HG02759 (cell line): ENCODE measurements at regions not wholly inside any gene's neighbourhood (a gene's known extent, or its start where the extent isn't known, plus 50 kb on each side); places are given as distances from the start of the nearest gene placed in this dataset.
"Not testable (repeated sequence)": the region's sequence is repeated elsewhere in the genome, so short reads cannot be mapped to it uniquely, and the experiment has no call there.

Experiments used
- ATAC-seq: cut with Tn5 transposase; IDR thresholded peaks from one replicate; pipeline ENCODE4 v1.9.1; 2021; ENCODE audit warnings: mild to moderate bottlenecking, moderate library complexity; ENCODE audit not compliant: unreplicated experiment

- no peak for ATAC-seq
These were observed 118.2 kb upstream of the IL15 start for GRCh38 chr4:141518222-141518621.

GRCh38 chr4:141524116-141524515 lies 112.3 kb upstream of the IL15 start:
- ATAC-seq = no peak

GRCh38 chr4:141524841-141525240 lies 111.5 kb upstream of the IL15 start:
- ATAC-seq = no peak

- ATAC-seq = no peak
These were observed 105.8 kb upstream of the IL15 start for GRCh38 chr4:141530627-141531026.

GRCh38 chr4:141534985-141535384 lies 101.4 kb upstream of the IL15 start:
- ATAC-seq = no peak

- ATAC-seq = no peak
These were observed 98.4 kb upstream of the IL15 start for GRCh38 chr4:141538001-141538400.

- ATAC-seq = no peak
These were observed 95.7 kb upstream of the IL15 start for GRCh38 chr4:141540643-141541042.

- no peak for ATAC-seq
These were observed 94.5 kb upstream of the IL15 start for GRCh38 chr4:141541851-141542250.

GRCh38 chr4:141543176-141543575 lies 93.2 kb upstream of the IL15 start:
- no peak for ATAC-seq

- no peak for ATAC-seq
These were observed 92.7 kb upstream of the IL15 start for GRCh38 chr4:141543706-141544105.

- no peak for ATAC-seq
These were observed 87.6 kb upstream of the IL15 start for GRCh38 chr4:141548791-141549190.

- ATAC-seq = peak; percentile 77
These were observed 76.3 kb upstream of the IL15 start for GRCh38 chr4:141560056-141560455.

- no peak for ATAC-seq
These were observed 73.7 kb upstream of the IL15 start for GRCh38 chr4:141562649-141563048.

GRCh38 chr4:141563723-141564122 lies 72.7 kb upstream of the IL15 start:
- ATAC-seq = no peak

- not testable (repeated sequence) for ATAC-seq
These were observed 71.4 kb upstream of the IL15 start for GRCh38 chr4:141564961-141565360.

- no peak for ATAC-seq
These were observed 70.8 kb upstream of the IL15 start for GRCh38 chr4:141565379-141566089.

GRCh38 chr4:141567326-141567915 lies 69.0 kb upstream of the IL15 start:
- ATAC-seq = no peak

GRCh38 chr4:141569141-141569540 lies 67.2 kb upstream of the IL15 start:
- no peak for ATAC-seq

- ATAC-seq = no peak
These were observed 66.1 kb upstream of the IL15 start for GRCh38 chr4:141570290-141570689.

GRCh38 chr4:141571362-141571761 lies 65.0 kb upstream of the IL15 start:
- ATAC-seq = no peak

- ATAC-seq = no peak
These were observed 64.6 kb upstream of the IL15 start for GRCh38 chr4:141571793-141572192.

GRCh38 chr4:141573678-141574077 lies 62.7 kb upstream of the IL15 start:
- no peak for ATAC-seq

GRCh38 chr4:141575884-141576283 lies 60.5 kb upstream of the IL15 start:
- ATAC-seq = no peak
